ENCODE measurements at regions not wholly inside any gene's neighbourhood (a gene's known extent, or its start where the extent isn't known, plus 50 kb on each side); places are given as distances from the start of the nearest gene placed in this dataset.

GRCh38 chr16:5615868-5616642 lies 518.5 kb upstream of the EEF2KMT start:
- DNase-seq: no peak

- DNase-seq: no peak
Measured at GRCh38 chr16:5607169-5607568, 509.6 kb upstream of the EEF2KMT start.

- DNase-seq: no peak
Measured at GRCh38 chr16:5605404-5605803, 507.8 kb upstream of the EEF2KMT start.

- DNase-seq: no peak
Measured at GRCh38 chr16:5604770-5605169, 507.2 kb upstream of the EEF2KMT start.

GRCh38 chr16:5603836-5604235 lies 506.2 kb upstream of the EEF2KMT start:
- DNase-seq: no peak

- DNase-seq: no peak
Measured at GRCh38 chr16:5601957-5602356, 504.4 kb upstream of the EEF2KMT start.

- no peak for DNase-seq
Measured at GRCh38 chr16:5598793-5599192, 501.2 kb upstream of the EEF2KMT start.

GRCh38 chr16:5595849-5596248 lies 498.3 kb upstream of the EEF2KMT start:
- no peak for DNase-seq

GRCh38 chr16:5590416-5590815 lies 492.8 kb upstream of the EEF2KMT start:
- DNase-seq: no peak

- DNase-seq: no peak
Measured at GRCh38 chr16:5589812-5590373, 492.3 kb upstream of the EEF2KMT start.

GRCh38 chr16:5584109-5584508 lies 486.5 kb upstream of the EEF2KMT start:
- DNase-seq: no peak

GRCh38 chr16:5582529-5582928 lies 484.9 kb upstream of the EEF2KMT start:
- DNase-seq: no peak

- DNase-seq: no peak
Measured at GRCh38 chr16:5581908-5582307, 484.3 kb upstream of the EEF2KMT start.

- no peak for DNase-seq
Measured at GRCh38 chr16:5581428-5581827, 483.8 kb upstream of the EEF2KMT start.

- no peak for DNase-seq
Measured at GRCh38 chr16:5580772-5581171, 483.2 kb upstream of the EEF2KMT start.

GRCh38 chr16:5580296-5580695 lies 482.7 kb upstream of the EEF2KMT start:
- DNase-seq: no peak

GRCh38 chr16:5578980-5579379 lies 481.4 kb upstream of the EEF2KMT start:
- no peak for DNase-seq

GRCh38 chr16:5577463-5577862 lies 479.9 kb upstream of the EEF2KMT start:
- DNase-seq: no peak

GRCh38 chr16:5575646-5576245 lies 478.2 kb upstream of the EEF2KMT start:
- no peak for DNase-seq

- DNase-seq: no peak
Measured at GRCh38 chr16:5575121-5575520, 477.5 kb upstream of the EEF2KMT start.

- no peak for DNase-seq
Measured at GRCh38 chr16:5572056-5572455, 474.5 kb upstream of the EEF2KMT start.

- DNase-seq: no peak
Measured at GRCh38 chr16:5571446-5571845, 473.9 kb upstream of the EEF2KMT start.

- no peak for DNase-seq
Measured at GRCh38 chr16:5561800-5562199, 464.2 kb upstream of the EEF2KMT start.

- DNase-seq: no peak
Measured at GRCh38 chr16:5560084-5560483, 462.5 kb upstream of the EEF2KMT start.

Data from effector CD4-positive, alpha-beta T cell (primary cell).